GM12875 (cell line): ENCODE measurements at regions not wholly inside any gene's neighbourhood (a gene's known extent, or its start where the extent isn't known, plus 50 kb on each side); places are given as distances from the start of the nearest gene placed in this dataset.

ENCODE experiments used
- H3K4me3 ChIP-seq: one replicate; pipeline ENCODE4 v1.5.1; 2011; ENCODE audit warnings: low read depth, low read length, control low read depth
- CTCF ChIP-seq: IDR thresholded peaks from 2 replicates; pipeline ENCODE4 v1.5.1; 2011; ENCODE audit warnings: low read depth, mild to moderate bottlenecking, control low read depth, inconsistent platforms, low read length, moderate library complexity, borderline replicate concordance; ENCODE audit not compliant: insufficient read depth

DNA sequence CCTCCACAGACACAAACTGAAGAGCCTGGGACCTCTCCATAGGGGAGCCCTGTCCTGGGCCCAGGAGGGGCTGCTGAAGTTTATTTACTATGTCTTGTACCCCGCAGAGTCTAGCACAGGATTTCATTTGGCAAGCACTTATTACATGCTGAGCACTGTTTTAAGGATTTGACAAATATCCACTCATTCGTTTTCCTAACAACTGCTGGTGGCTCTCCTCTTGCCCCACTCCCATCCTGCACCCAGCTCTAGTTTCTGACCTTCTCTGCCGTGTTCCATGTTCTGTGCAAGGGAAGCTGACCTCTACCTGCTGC lies 127.0 kb upstream of the MAFB start:
- no peak overlapping the region for H3K4me3 ChIP-seq
- TF ChIP-seq CTCF: no peak

DNA sequence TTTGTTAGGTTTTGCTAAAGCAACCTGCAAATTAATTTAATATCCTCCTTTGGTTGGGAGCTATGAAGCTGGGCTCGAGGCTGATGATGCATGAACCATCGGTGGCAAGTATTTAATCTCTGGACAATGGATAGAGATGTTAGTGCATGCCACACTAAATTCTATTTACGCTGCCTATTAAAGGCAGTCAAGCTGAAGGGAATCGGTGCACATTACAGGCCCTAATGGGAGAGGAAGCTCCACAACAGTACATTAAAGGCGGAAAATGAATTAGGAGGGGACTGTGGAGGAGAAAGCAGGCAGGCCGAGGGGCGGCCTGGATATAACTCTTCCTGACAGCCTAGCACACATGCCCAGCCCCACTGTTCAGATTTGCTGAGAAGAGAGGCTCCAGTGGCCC lies 132.4 kb upstream of the MAFB start:
- TF ChIP-seq CTCF: no peak
- H3K4me3 ChIP-seq: no peak overlapping the region

DNA sequence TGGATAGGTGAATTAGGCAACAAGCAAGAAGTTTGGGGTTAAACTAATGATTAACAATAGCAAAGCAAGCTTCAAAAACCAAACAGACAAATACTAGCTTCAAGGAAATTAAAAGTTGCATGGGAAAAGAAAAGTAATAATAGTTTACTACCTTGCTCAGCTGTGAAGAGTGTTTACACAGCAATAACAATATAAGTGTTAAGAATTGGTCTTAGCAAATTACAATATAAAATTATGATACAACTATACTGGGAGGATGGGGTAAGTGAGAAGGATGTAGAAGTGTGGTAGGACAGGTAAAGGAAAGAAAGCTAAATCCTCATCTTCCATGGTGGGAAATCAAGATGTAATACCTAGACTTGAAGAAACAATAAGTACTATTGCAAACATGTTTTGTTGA lies 137.7 kb upstream of the MAFB start:
- TF ChIP-seq CTCF: no peak

GRCh38 chr20:40835321-40835720 lies 146.3 kb upstream of the MAFB start:
- TF ChIP-seq CTCF: no peak
- no peak overlapping the region for H3K4me3 ChIP-seq

More for the DNA sequence above, 137.7 kb upstream of the MAFB start:
- no peak overlapping the region for H3K4me3 ChIP-seq

GRCh38 chr20:40838509-40838908 lies 149.5 kb upstream of the MAFB start:
- no peak for TF ChIP-seq CTCF

GRCh38 chr20:40843251-40843650 lies 154.2 kb upstream of the MAFB start:
- H3K4me3 ChIP-seq: no peak overlapping the region
- TF ChIP-seq CTCF: no peak

More at GRCh38 chr20:40838509-40838908, 149.5 kb upstream of the MAFB start:
- no peak overlapping the region for H3K4me3 ChIP-seq

DNA sequence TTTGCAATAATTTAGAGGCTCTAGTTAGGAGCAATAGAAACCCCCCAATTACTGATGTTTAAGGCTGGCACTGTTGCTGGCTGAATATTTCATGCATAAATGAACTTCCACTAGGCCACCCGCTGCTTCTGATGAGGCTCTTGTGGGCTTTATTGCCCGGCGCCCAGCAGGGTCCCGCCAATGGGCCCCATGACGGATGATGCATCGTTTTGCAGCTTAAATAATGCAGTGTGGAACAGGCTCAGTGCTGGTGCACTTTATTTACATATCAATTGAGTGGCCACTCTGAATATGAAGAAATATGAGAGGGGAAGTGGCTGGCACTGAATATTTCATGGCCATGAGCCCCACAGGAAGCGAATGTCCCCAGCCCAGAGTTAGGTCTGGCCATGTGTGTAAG lies 155.3 kb upstream of the MAFB start:
- TF ChIP-seq CTCF: no peak
- no peak overlapping the region for H3K4me3 ChIP-seq
